ENCODE measurements at regions not wholly inside any gene's neighbourhood (a gene's known extent, or its start where the extent isn't known, plus 50 kb on each side); places are given as distances from the start of the nearest gene placed in this dataset.

- Histone ChIP-seq H3K4me1 (replicated peaks) (no peaks in the 10 kb centered on the region), H3K36me3 (no peaks in the 10 kb centered on the region), H3K27me3 (replicated peaks) (peaks cover 30% of the 10 kb centered on the region), H3K27ac (no peak overlapping the region), H3K9me3 (replicated peaks) (no peaks in the 10 kb centered on the region; the same call in 1 of the 2 replicates), H3K4me3 (no peak overlapping the region)
- DNase-seq (ENCODE audit: low read depth in 1 of 2, low spot score in 2 of 2), result no peak
Observed at GRCh38 chr17:73711916-73712315, 67.7 kb upstream of the SDK2 start.

- no peak overlapping the region for H3K27ac ChIP-seq
- H3K9me3 ChIP-seq (replicated peaks), result no peaks in the 10 kb centered on the region; the same call in 1 of the 2 replicates
- no peaks in the 10 kb centered on the region for H3K36me3 ChIP-seq
- H3K27me3 ChIP-seq (replicated peaks), result peaks cover 37% of the 10 kb centered on the region
- no peaks in the 10 kb centered on the region for H3K4me1 ChIP-seq (replicated peaks)
- no peak for DNase-seq (ENCODE audit: low read depth in 1 of 2, low spot score in 2 of 2)
- no peak overlapping the region for H3K4me3 ChIP-seq
Observed at GRCh38 chr17:73713136-73713535, 68.9 kb upstream of the SDK2 start.

- H3K4me1 ChIP-seq (replicated peaks), result no peaks in the 10 kb centered on the region
- peaks cover 60% of the 10 kb centered on the region for H3K27me3 ChIP-seq (replicated peaks)
- H3K27ac ChIP-seq, result no peak overlapping the region
- H3K4me3 ChIP-seq, result no peak overlapping the region
- H3K36me3 ChIP-seq, result no peaks in the 10 kb centered on the region
- no peaks in the 10 kb centered on the region; the same call in 1 of the 2 replicates for H3K9me3 ChIP-seq (replicated peaks)
- DNase-seq (ENCODE audit: low read depth in 1 of 2, low spot score in 2 of 2), result no peak
Observed at GRCh38 chr17:73715769-73716168, 71.5 kb upstream of the SDK2 start.

- H3K4me1 ChIP-seq (replicated peaks), result no peaks in the 10 kb centered on the region
- no peak overlapping the region for H3K27ac ChIP-seq
- no peaks in the 10 kb centered on the region for H3K36me3 ChIP-seq
- H3K4me3 ChIP-seq, result no peak overlapping the region
- H3K9me3 ChIP-seq (replicated peaks), result no peaks in the 10 kb centered on the region; the same call in none of the 2 replicates
- DNase-seq (ENCODE audit: low read depth in 1 of 2, low spot score in 2 of 2), result no peak
- H3K27me3 ChIP-seq (replicated peaks), result peaks cover 79% of the 10 kb centered on the region
Observed at GRCh38 chr17:73717690-73718089, 73.4 kb upstream of the SDK2 start.

GRCh38 chr17:73718362-73718761, 74.1 kb upstream of the SDK2 start:
- no peak overlapping the region for H3K27ac ChIP-seq
- DNase-seq (ENCODE audit: low read depth in 1 of 2, low spot score in 2 of 2), result no peak
- no peak overlapping the region for H3K4me3 ChIP-seq
- no peaks in the 10 kb centered on the region for H3K4me1 ChIP-seq (replicated peaks)
- H3K9me3 ChIP-seq (replicated peaks), result no peaks in the 10 kb centered on the region; the same call in none of the 2 replicates
- no peaks in the 10 kb centered on the region for H3K36me3 ChIP-seq
- peaks cover 83% of the 10 kb centered on the region for H3K27me3 ChIP-seq (replicated peaks)

GRCh38 chr17:73718912-73719311, 74.7 kb upstream of the SDK2 start:
- DNase-seq (ENCODE audit: low read depth in 1 of 2, low spot score in 2 of 2), result no peak
- Histone ChIP-seq H3K9me3 (replicated peaks) (no peaks in the 10 kb centered on the region; the same call in none of the 2 replicates), H3K27ac (no peak overlapping the region), H3K4me3 (no peak overlapping the region), H3K36me3 (no peaks in the 10 kb centered on the region), H3K27me3 (replicated peaks) (peaks cover 81% of the 10 kb centered on the region), H3K4me1 (replicated peaks) (no peaks in the 10 kb centered on the region)

- DNase-seq (ENCODE audit: low read depth in 1 of 2, low spot score in 2 of 2), result no peak
Observed at GRCh38 chr17:73719588-73720071, 75.4 kb upstream of the SDK2 start.

GRCh38 chr17:73720187-73720834, 76.1 kb upstream of the SDK2 start:
- Histone ChIP-seq H3K27me3 (replicated peaks) (peaks cover 74% of the 10 kb centered on the region), H3K4me1 (replicated peaks) (no peaks in the 10 kb centered on the region), H3K4me3 (no peak overlapping the region), H3K27ac (no peak overlapping the region), H3K9me3 (replicated peaks) (no peaks in the 10 kb centered on the region; the same call in none of the 2 replicates), H3K36me3 (no peaks in the 10 kb centered on the region)
- no peak for DNase-seq (ENCODE audit: low read depth in 1 of 2, low spot score in 2 of 2)

More at GRCh38 chr17:73719588-73720071, 75.4 kb upstream of the SDK2 start:
- Histone ChIP-seq H3K27ac (no peak overlapping the region), H3K9me3 (replicated peaks) (no peaks in the 10 kb centered on the region; the same call in none of the 2 replicates), H3K4me1 (replicated peaks) (no peaks in the 10 kb centered on the region), H3K36me3 (no peaks in the 10 kb centered on the region), H3K27me3 (replicated peaks) (peaks cover 74% of the 10 kb centered on the region), H3K4me3 (no peak overlapping the region)

GRCh38 chr17:73722165-73722564, 77.9 kb upstream of the SDK2 start:
- Histone ChIP-seq H3K27ac (no peak overlapping the region), H3K27me3 (replicated peaks) (peaks cover 66% of the 10 kb centered on the region), H3K4me1 (replicated peaks) (no peaks in the 10 kb centered on the region), H3K9me3 (replicated peaks) (no peaks in the 10 kb centered on the region; the same call in none of the 2 replicates), H3K36me3 (no peaks in the 10 kb centered on the region), H3K4me3 (no peak overlapping the region)
- no peak for DNase-seq (ENCODE audit: low read depth in 1 of 2, low spot score in 2 of 2)

- DNase-seq (ENCODE audit: low read depth in 1 of 2, low spot score in 2 of 2), result no peak
- Histone ChIP-seq H3K4me1 (replicated peaks) (no peaks in the 10 kb centered on the region), H3K36me3 (no peaks in the 10 kb centered on the region)
Observed at GRCh38 chr17:73723317-73723716, 79.1 kb upstream of the SDK2 start.

GRCh38 chr17:73724341-73724740, 80.1 kb upstream of the SDK2 start:
- Histone ChIP-seq H3K4me1 (replicated peaks) (no peaks in the 10 kb centered on the region), H3K36me3 (no peaks in the 10 kb centered on the region), H3K27me3 (replicated peaks) (peaks cover 52% of the 10 kb centered on the region), H3K9me3 (replicated peaks) (peaks cover 3% of the 10 kb centered on the region), H3K27ac (no peak overlapping the region), H3K4me3 (no peak overlapping the region)
- DNase-seq (ENCODE audit: low read depth in 1 of 2, low spot score in 2 of 2), result no peak

More at GRCh38 chr17:73723317-73723716, 79.1 kb upstream of the SDK2 start:
- H3K9me3 ChIP-seq (replicated peaks), result no peaks in the 10 kb centered on the region; the same call in none of the 2 replicates
- no peak overlapping the region for H3K27ac ChIP-seq
- no peak overlapping the region for H3K4me3 ChIP-seq
- H3K27me3 ChIP-seq (replicated peaks), result peaks cover 60% of the 10 kb centered on the region

GRCh38 chr17:73724990-73725389, 80.7 kb upstream of the SDK2 start:
- Histone ChIP-seq H3K27me3 (replicated peaks) (peaks cover 48% of the 10 kb centered on the region), H3K36me3 (no peaks in the 10 kb centered on the region), H3K4me1 (replicated peaks) (no peaks in the 10 kb centered on the region), H3K9me3 (replicated peaks) (peaks cover 3% of the 10 kb centered on the region), H3K4me3 (no peak overlapping the region), H3K27ac (no peak overlapping the region)
- no peak for DNase-seq (ENCODE audit: low read depth in 1 of 2, low spot score in 2 of 2)

GRCh38 chr17:73725794-73726515, 81.7 kb upstream of the SDK2 start:
- H3K36me3 ChIP-seq, result no peaks in the 10 kb centered on the region
- no peak overlapping the region for H3K4me3 ChIP-seq
- H3K27ac ChIP-seq, result no peak overlapping the region
- H3K9me3 ChIP-seq (replicated peaks), result peaks cover 6% of the 10 kb centered on the region
- no peaks in the 10 kb centered on the region for H3K4me1 ChIP-seq (replicated peaks)
- peaks cover 39% of the 10 kb centered on the region for H3K27me3 ChIP-seq (replicated peaks)
- DNase-seq (ENCODE audit: low read depth in 1 of 2, low spot score in 2 of 2), result no peak

- Histone ChIP-seq H3K27ac (no peak overlapping the region), H3K4me1 (replicated peaks) (no peaks in the 10 kb centered on the region), H3K27me3 (replicated peaks) (peaks cover 19% of the 10 kb centered on the region), H3K36me3 (no peaks in the 10 kb centered on the region), H3K9me3 (replicated peaks) (peaks cover 7% of the 10 kb centered on the region; the same call in 1 of the 2 replicates), H3K4me3 (no peak overlapping the region)
- DNase-seq (ENCODE audit: low read depth in 1 of 2, low spot score in 2 of 2), result no peak
Observed at GRCh38 chr17:73727941-73728340, 83.7 kb upstream of the SDK2 start.
